Fibroblast of mammary gland (primary cell): ENCODE measurements at regions not wholly inside any gene's neighbourhood (a gene's known extent, or its start where the extent isn't known, plus 50 kb on each side); places are given as distances from the start of the nearest gene placed in this dataset.

Experiments used
- DNase-seq: peaks from one replicate; pipeline ENCODE4 v3.0.0-alpha.2; 2010; ENCODE audit warnings: low read depth
- H3K4me3 ChIP-seq: 2 replicates; pipeline ENCODE4 v1.5.1; 2011; ENCODE audit warnings: low read depth, mild to moderate bottlenecking, low read length, moderate library complexity; ENCODE audit not compliant: control insufficient read depth
- CTCF ChIP-seq: conservative IDR thresholded peaks from 2 replicates; pipeline ENCODE4 v1.5.1; 2011; ENCODE audit warnings: low read depth, low read length, inconsistent platforms; ENCODE audit not compliant: control insufficient read depth, insufficient read depth

- DNase-seq, result no peak
- no peak for TF ChIP-seq CTCF
- no peak overlapping the region for H3K4me3 ChIP-seq
Measured at GRCh38 chr1:37274486-37274885, 199.9 kb upstream of the ZC3H12A start.

GRCh38 chr1:37274938-37275631 is 199.3 kb upstream of the ZC3H12A start:
- no peak overlapping the region for H3K4me3 ChIP-seq
- no peak for TF ChIP-seq CTCF
- no peak for DNase-seq

- no peak for TF ChIP-seq CTCF
- no peak for DNase-seq
Measured at GRCh38 chr1:37277366-37277765, 197.0 kb upstream of the ZC3H12A start.

DNA sequence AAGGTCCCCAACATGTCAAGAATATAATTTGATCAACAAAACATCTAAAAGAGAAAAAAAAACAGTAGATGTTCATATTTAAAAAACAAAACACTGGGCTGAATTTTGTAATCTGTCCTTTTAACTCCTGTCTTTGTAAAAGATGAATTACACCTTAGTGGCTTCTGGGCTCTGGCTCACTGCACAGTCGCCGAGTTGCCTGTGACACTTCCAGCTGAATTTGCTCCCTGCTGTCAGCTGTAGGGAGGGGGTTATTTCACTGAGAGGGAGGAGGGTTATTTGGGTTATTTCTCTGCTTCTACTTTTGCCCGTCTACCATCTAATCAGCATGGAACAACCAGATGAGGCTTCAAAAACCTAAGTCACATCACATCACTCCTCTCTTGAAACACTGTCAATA is 193.0 kb upstream of the ZC3H12A start:
- no peak for TF ChIP-seq CTCF

More at GRCh38 chr1:37277366-37277765, 197.0 kb upstream of the ZC3H12A start:
- no peak overlapping the region for H3K4me3 ChIP-seq

GRCh38 chr1:37282764-37283163 is 191.6 kb upstream of the ZC3H12A start:
- no peak for TF ChIP-seq CTCF
- DNase-seq, result no peak

More for the DNA sequence above, 193.0 kb upstream of the ZC3H12A start:
- no peak for DNase-seq
- H3K4me3 ChIP-seq, result no peak overlapping the region

DNA sequence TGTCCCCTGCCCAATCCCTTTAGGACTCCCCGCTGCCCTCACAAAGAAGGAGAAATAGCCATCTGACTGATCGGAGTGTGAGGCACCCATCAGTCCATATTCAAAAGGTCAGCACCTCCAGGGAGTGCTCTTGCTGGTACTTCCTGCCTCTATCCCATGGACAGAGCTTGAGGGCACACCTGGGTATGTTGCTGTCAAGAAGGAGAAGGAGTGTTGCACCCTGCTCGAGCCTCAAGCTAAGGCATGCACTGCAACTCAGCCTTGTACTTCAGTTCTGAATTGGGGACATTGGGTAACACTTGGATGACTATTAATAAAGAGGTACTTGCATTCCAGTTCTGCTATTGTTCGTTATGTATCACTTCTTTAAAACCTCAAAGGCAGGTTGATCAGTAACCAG is 190.3 kb upstream of the ZC3H12A start:
- no peak for TF ChIP-seq CTCF
- no peak for DNase-seq
- H3K4me3 ChIP-seq, result no peak overlapping the region

More at GRCh38 chr1:37282764-37283163, 191.6 kb upstream of the ZC3H12A start:
- no peak overlapping the region for H3K4me3 ChIP-seq
